Activated CD4-positive, alpha-beta T cell treated with anti-CD3 and anti-CD28 coated beads, Interleukin-2, amount 10 ng/mL, durations not matched to agents 24 days and 14 days (primary cell): ENCODE measurements at regions not wholly inside any gene's neighbourhood (a gene's known extent, or its start where the extent isn't known, plus 50 kb on each side); places are given as distances from the start of the nearest gene placed in this dataset.

Source experiments
- DNase-seq: peaks from one replicate; pipeline ENCODE4 v3.0.0; 2022
- H3K27ac Mint-ChIP-seq: one replicate; pipeline ENCODE4 v1.8.0; 2022; ENCODE audit warnings: mild to moderate bottlenecking, mixed read lengths
- H3K27me3 Mint-ChIP-seq: one replicate; pipeline ENCODE4 v1.8.0; 2022; ENCODE audit warnings: mixed read lengths
- H3K36me3 Mint-ChIP-seq: one replicate; pipeline ENCODE4 v1.8.0; 2022; ENCODE audit warnings: low read depth, mild to moderate bottlenecking, mixed read lengths
- H3K4me1 Mint-ChIP-seq: one replicate; pipeline ENCODE4 v1.8.0; 2021; ENCODE audit warnings: mixed read lengths
- H3K4me3 Mint-ChIP-seq: one replicate; pipeline ENCODE4 v1.8.0; 2022; ENCODE audit warnings: mild to moderate bottlenecking, moderate library complexity, mixed read lengths
- H3K9me3 Mint-ChIP-seq: one replicate; pipeline ENCODE4 v1.8.0; 2021; ENCODE audit warnings: mixed read lengths
- intact Hi-C: fragments of 100-400 bp; cut with micrococcal nuclease; formaldehyde crosslinking; loops from one replicate; pipeline ENCODE4 v1.15.1; 2023

- H3K36me3 Mint-ChIP-seq = no peaks in the 10 kb centered on the region
- H3K9me3 Mint-ChIP-seq = no peaks in the 10 kb centered on the region
- H3K4me1 Mint-ChIP-seq = no peaks in the 10 kb centered on the region
- no peaks in the 10 kb centered on the region for H3K27me3 Mint-ChIP-seq
- DNase-seq = no peak
- H3K4me3 Mint-ChIP-seq = no peak overlapping the region
- H3K27ac Mint-ChIP-seq = no peak overlapping the region
- intact Hi-C loops = no loop called here
Measured at GRCh38 chr4:116598980-116599789, 486.2 kb downstream of the TRAM1L1 start.

DNA sequence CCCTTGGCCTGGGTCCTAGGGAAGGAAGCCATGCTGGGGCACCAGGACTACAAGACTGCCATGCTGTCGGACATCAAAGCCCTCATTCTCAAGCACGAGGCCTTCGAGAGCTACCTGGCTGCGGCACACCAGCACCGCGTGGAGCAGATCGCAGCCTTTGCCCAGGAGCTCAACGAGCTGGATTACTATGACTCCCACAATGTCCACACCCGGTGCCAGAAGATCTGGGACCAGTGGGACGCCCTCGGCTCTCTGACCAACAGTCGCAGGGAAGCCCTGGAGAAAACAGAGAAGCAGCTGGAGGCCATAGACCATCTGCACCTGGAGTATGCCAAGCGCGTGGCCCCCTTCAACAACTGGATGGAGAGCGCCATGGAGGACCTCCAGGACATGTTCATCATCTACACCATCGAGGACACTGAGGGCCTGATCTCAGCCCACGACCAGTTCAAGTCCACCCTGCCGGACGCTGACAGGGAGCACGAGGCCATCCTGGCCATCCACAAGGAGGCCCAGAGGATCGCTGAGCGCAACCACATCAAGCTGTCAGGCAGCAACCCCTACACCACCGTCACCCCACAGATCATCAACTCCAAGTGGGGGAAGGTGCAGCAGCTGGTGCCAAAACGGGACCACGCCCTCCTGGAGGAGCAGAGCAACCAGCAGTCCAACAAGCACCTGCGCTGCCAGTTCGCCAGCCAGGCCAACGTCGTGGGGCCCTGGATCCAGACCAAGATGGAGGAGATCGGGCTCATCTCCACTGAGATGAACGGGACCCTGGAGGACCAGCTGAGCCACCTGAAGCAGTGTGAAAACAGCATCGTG is 487.0 kb downstream of the TRAM1L1 start:
- Mint-ChIP-seq H3K36me3 (no peaks in the 10 kb centered on the region), H3K4me1 (no peaks in the 10 kb centered on the region), H3K9me3 (no peaks in the 10 kb centered on the region), H3K27ac (no peak overlapping the region), H3K4me3 (no peak overlapping the region), H3K27me3 (no peaks in the 10 kb centered on the region)
- DNase-seq = no peak
- intact Hi-C loops = no loop called here

- no peak for DNase-seq
- no peak overlapping the region for H3K4me3 Mint-ChIP-seq
- no peak overlapping the region for H3K27ac Mint-ChIP-seq
- H3K36me3 Mint-ChIP-seq = no peaks in the 10 kb centered on the region
- intact Hi-C loops = no loop called here
- no peaks in the 10 kb centered on the region for H3K27me3 Mint-ChIP-seq
- H3K9me3 Mint-ChIP-seq = no peaks in the 10 kb centered on the region
- no peaks in the 10 kb centered on the region for H3K4me1 Mint-ChIP-seq
Measured at GRCh38 chr4:116590648-116591047, 494.7 kb downstream of the TRAM1L1 start.

GRCh38 chr4:116588783-116589182 is 496.6 kb downstream of the TRAM1L1 start:
- Mint-ChIP-seq H3K27me3 (no peaks in the 10 kb centered on the region), H3K36me3 (no peaks in the 10 kb centered on the region), H3K27ac (no peak overlapping the region), H3K9me3 (no peaks in the 10 kb centered on the region), H3K4me3 (no peak overlapping the region), H3K4me1 (no peaks in the 10 kb centered on the region)
- intact Hi-C loops = no loop called here
- no peak for DNase-seq

GRCh38 chr4:116585246-116585645 is 500.1 kb downstream of the TRAM1L1 start:
- Mint-ChIP-seq H3K36me3 (no peaks in the 10 kb centered on the region), H3K9me3 (no peaks in the 10 kb centered on the region), H3K27ac (no peak overlapping the region), H3K27me3 (no peaks in the 10 kb centered on the region), H3K4me3 (no peak overlapping the region), H3K4me1 (no peaks in the 10 kb centered on the region)
- DNase-seq = no peak
- intact Hi-C loops = no loop called here

DNA sequence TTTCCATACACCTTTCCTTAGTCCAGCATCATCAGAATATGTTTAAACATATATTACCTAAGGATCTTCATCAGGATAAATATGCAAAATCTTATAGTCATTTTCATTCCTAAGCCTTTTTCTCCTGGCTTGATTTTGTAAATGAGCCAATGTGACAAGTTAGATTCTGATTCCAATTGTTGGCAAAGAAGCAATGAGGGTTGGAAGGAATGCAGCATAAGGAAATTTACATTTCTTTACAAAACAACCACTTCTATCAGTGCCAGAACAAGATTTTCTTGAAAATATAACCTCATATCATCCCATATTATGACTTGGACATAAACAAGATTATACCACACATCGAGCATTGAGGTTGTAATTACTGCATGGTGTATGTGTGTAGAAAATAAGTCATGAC is 508.1 kb downstream of the TRAM1L1 start:
- Mint-ChIP-seq H3K27ac (no peak overlapping the region), H3K4me3 (no peak overlapping the region), H3K27me3 (no peaks in the 10 kb centered on the region), H3K36me3 (no peaks in the 10 kb centered on the region), H3K4me1 (no peaks in the 10 kb centered on the region), H3K9me3 (no peaks in the 10 kb centered on the region)
- intact Hi-C loops = no loop called here
- no peak for DNase-seq

- Mint-ChIP-seq H3K27ac (no peak overlapping the region), H3K4me1 (no peaks in the 10 kb centered on the region), H3K4me3 (no peak overlapping the region), H3K27me3 (no peaks in the 10 kb centered on the region), H3K36me3 (no peaks in the 10 kb centered on the region), H3K9me3 (no peaks in the 10 kb centered on the region)
- DNase-seq = no peak
- intact Hi-C loops = no loop called here
Measured at GRCh38 chr4:116573540-116573939, 511.8 kb downstream of the TRAM1L1 start.

DNA sequence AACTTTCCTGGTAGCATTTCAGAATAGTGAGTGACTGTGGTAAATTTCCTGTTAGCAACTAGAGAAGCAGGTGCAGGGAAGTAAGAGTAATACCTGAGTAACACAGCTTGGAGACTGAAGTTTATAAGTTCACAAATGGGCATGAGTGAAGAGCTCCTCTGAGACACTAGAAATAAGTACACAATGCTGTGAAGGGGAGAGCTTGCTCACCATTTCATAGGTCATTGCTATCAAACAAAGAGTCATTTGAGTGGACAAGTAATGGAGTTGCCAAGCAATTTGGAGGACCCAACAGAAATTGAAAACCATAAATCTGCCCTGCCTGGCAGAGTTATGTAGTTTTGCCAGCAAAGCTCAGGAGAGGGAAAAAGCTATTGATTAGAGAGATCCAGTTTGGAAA is 523.6 kb downstream of the TRAM1L1 start:
- Mint-ChIP-seq H3K27me3 (no peaks in the 10 kb centered on the region), H3K27ac (no peak overlapping the region)

DNA sequence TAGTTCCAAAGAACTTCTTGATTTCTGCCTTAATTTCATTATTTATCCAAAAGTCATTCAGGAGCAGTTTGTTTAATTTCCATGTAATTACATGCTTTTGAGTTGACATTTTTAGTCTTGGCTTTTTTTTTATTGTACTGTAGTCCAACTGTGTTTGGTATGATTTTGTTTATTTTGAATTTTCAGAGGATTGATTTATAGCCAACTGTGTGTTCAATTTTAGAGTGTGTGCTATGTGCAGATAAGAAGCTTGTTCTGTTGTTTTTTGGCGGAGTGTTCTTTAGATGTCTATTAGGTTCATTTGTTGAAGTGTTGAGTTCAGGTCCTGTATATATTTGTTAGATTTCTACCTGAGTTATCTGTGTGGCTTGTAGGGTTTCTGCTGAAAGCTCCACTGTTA is 533.6 kb downstream of the TRAM1L1 start:
- intact Hi-C loops = no loop called here
- Mint-ChIP-seq H3K4me1 (no peaks in the 10 kb centered on the region), H3K27ac (no peak overlapping the region), H3K27me3 (no peaks in the 10 kb centered on the region), H3K36me3 (no peaks in the 10 kb centered on the region), H3K4me3 (no peak overlapping the region), H3K9me3 (no peaks in the 10 kb centered on the region)
- no peak for DNase-seq

More for the DNA sequence above, 523.6 kb downstream of the TRAM1L1 start:
- Mint-ChIP-seq H3K9me3 (peaks cover 21% of the 10 kb centered on the region), H3K36me3 (no peaks in the 10 kb centered on the region), H3K4me3 (no peak overlapping the region), H3K4me1 (no peaks in the 10 kb centered on the region)
- intact Hi-C loops = no loop called here
- DNase-seq = no peak

GRCh38 chr4:116547632-116548031 is 537.7 kb downstream of the TRAM1L1 start:
- intact Hi-C loops = no loop called here
- Mint-ChIP-seq H3K4me3 (no peak overlapping the region), H3K4me1 (no peaks in the 10 kb centered on the region), H3K9me3 (no peaks in the 10 kb centered on the region), H3K27me3 (no peaks in the 10 kb centered on the region), H3K27ac (no peak overlapping the region), H3K36me3 (no peaks in the 10 kb centered on the region)
- no peak for DNase-seq

DNA sequence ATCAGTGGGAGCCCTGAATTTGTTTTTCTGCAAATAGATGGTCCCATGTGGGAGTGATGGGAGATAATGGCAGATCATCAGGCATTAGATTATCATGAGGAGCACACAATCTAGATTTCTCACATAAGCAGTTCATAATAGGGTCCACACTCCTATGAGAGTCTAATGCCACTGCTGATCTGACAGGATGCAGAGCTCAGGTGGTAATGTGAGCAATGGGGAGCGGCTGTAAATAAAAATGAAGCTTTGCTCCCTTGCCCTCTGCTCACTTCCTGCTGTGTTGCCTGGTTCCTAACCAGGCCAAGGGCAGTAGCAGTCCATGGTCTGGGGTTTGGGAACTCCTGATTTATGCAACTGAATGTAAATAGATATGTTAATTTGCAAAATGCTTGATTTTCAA is 538.6 kb downstream of the TRAM1L1 start:
- no peak overlapping the region for H3K4me3 Mint-ChIP-seq
- no peak overlapping the region for H3K27ac Mint-ChIP-seq
- no peaks in the 10 kb centered on the region for H3K36me3 Mint-ChIP-seq
- H3K27me3 Mint-ChIP-seq = no peaks in the 10 kb centered on the region
- no peaks in the 10 kb centered on the region for H3K9me3 Mint-ChIP-seq
- no peak for DNase-seq
- intact Hi-C loops = no loop called here
- H3K4me1 Mint-ChIP-seq = no peaks in the 10 kb centered on the region

GRCh38 chr4:116544946-116545345 is 540.4 kb downstream of the TRAM1L1 start:
- no peaks in the 10 kb centered on the region for H3K36me3 Mint-ChIP-seq

DNA sequence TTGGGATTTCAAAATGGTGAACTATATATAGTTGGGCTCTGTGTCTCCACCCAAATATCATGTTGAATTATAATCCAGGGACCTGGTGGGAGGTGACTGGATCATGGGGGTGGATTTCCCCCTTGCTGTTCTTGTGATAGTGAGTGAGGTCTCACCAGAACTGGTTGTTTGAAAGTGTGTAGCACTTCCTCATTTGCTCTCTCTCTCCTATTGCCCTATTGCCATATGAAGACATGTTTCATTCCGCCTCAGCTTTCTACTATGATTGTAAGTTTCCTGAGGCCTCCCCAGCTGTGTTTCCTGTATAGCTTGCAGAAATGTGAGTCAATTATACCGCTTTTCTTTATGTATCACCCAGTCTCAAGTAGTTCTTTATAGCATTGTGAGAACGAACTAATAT is 545.6 kb downstream of the TRAM1L1 start:
- DNase-seq = no peak
- intact Hi-C loops = no loop called here
- H3K4me1 Mint-ChIP-seq = no peaks in the 10 kb centered on the region
- no peaks in the 10 kb centered on the region for H3K36me3 Mint-ChIP-seq
- H3K4me3 Mint-ChIP-seq = no peak overlapping the region
- H3K9me3 Mint-ChIP-seq = no peaks in the 10 kb centered on the region
- no peaks in the 10 kb centered on the region for H3K27me3 Mint-ChIP-seq
- H3K27ac Mint-ChIP-seq = no peak overlapping the region

More at GRCh38 chr4:116544946-116545345, 540.4 kb downstream of the TRAM1L1 start:
- Mint-ChIP-seq H3K4me1 (no peaks in the 10 kb centered on the region), H3K27ac (no peak overlapping the region), H3K27me3 (no peaks in the 10 kb centered on the region), H3K4me3 (no peak overlapping the region), H3K9me3 (no peaks in the 10 kb centered on the region)
- no peak for DNase-seq
- intact Hi-C loops = no loop called here

GRCh38 chr4:116537828-116538227 is 547.5 kb downstream of the TRAM1L1 start:
- Mint-ChIP-seq H3K4me3 (no peak overlapping the region), H3K36me3 (no peaks in the 10 kb centered on the region), H3K4me1 (no peaks in the 10 kb centered on the region), H3K27ac (no peak overlapping the region), H3K9me3 (no peaks in the 10 kb centered on the region), H3K27me3 (no peaks in the 10 kb centered on the region)
- no peak for DNase-seq
- intact Hi-C loops = no loop called here
